ENCODE measurements at regions not wholly inside any gene's neighbourhood (a gene's known extent, or its start where the extent isn't known, plus 50 kb on each side); places are given as distances from the start of the nearest gene placed in this dataset.

DNA sequence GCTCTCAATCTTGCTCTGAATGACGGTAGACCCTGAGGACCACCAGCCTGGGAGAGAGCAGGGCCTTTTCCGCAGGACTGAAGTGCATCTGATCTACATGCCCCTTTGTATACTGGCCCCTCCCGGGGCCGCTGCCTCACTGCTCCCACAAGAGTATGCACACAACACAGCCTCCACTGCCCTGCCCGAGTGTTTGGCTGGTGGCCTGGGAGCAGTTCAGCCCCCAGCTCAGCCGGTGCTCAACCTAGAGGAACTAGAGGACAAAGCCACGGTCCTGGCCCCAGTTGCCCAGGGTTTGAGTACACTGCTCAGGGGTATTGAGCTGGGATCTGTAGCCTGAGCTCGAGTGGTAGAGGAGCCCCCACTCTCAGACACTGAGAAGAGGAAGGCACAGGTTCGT lies 118.9 kb upstream of the CAB39 start:
- H3K36me3 ChIP-seq = no peaks in the 10 kb centered on the region
- no peak for DNase-seq (ENCODE audit: low spot score)
- no peak for TF ChIP-seq CTCF (IDR thresholded peaks at IDR 0.05)

GRCh38 chr2:230594286-230594840 lies 118.3 kb upstream of the CAB39 start:
- no peak for TF ChIP-seq CTCF (IDR thresholded peaks at IDR 0.05)
- no peak overlapping the region for H3K4me3 ChIP-seq
- no peaks in the 10 kb centered on the region for H3K4me1 ChIP-seq

More for the DNA sequence above, 118.9 kb upstream of the CAB39 start:
- Histone ChIP-seq H3K27me3 (no peaks in the 10 kb centered on the region), H3K27ac (no peak overlapping the region), H3K4me1 (no peaks in the 10 kb centered on the region), H3K4me3 (no peak overlapping the region), H3K9me3 (no peaks in the 10 kb centered on the region)

GRCh38 chr2:230599853-230600252 lies 112.8 kb upstream of the CAB39 start:
- Histone ChIP-seq H3K4me1 (no peaks in the 10 kb centered on the region), H3K9me3 (no peaks in the 10 kb centered on the region), H3K27ac (no peak overlapping the region), H3K4me3 (no peak overlapping the region), H3K27me3 (no peaks in the 10 kb centered on the region), H3K36me3 (no peaks in the 10 kb centered on the region)
- no peak for DNase-seq (ENCODE audit: low spot score)
- no peak for TF ChIP-seq CTCF (IDR thresholded peaks at IDR 0.05)

More at GRCh38 chr2:230594286-230594840, 118.3 kb upstream of the CAB39 start:
- H3K27me3 ChIP-seq = no peaks in the 10 kb centered on the region
- no peaks in the 10 kb centered on the region for H3K9me3 ChIP-seq
- H3K27ac ChIP-seq = no peak overlapping the region
- H3K36me3 ChIP-seq = no peaks in the 10 kb centered on the region
- DNase-seq (ENCODE audit: low spot score) = no peak

GRCh38 chr2:230600285-230600684 lies 112.4 kb upstream of the CAB39 start:
- no peak for TF ChIP-seq CTCF (IDR thresholded peaks at IDR 0.05)
- DNase-seq (ENCODE audit: low spot score) = no peak
- H3K4me1 ChIP-seq = no peaks in the 10 kb centered on the region
- H3K4me3 ChIP-seq = no peak overlapping the region
- no peaks in the 10 kb centered on the region for H3K27me3 ChIP-seq
- no peaks in the 10 kb centered on the region for H3K9me3 ChIP-seq
- no peak overlapping the region for H3K27ac ChIP-seq
- no peaks in the 10 kb centered on the region for H3K36me3 ChIP-seq

- Histone ChIP-seq H3K36me3 (no peaks in the 10 kb centered on the region), H3K27me3 (no peaks in the 10 kb centered on the region), H3K9me3 (no peaks in the 10 kb centered on the region), H3K4me1 (no peaks in the 10 kb centered on the region), H3K4me3 (no peak overlapping the region), H3K27ac (no peak overlapping the region)
- TF ChIP-seq CTCF (IDR thresholded peaks at IDR 0.05) = no peak
- no peak for DNase-seq (ENCODE audit: low spot score)
These were observed 111.8 kb upstream of the CAB39 start for GRCh38 chr2:230600881-230601280.

DNA sequence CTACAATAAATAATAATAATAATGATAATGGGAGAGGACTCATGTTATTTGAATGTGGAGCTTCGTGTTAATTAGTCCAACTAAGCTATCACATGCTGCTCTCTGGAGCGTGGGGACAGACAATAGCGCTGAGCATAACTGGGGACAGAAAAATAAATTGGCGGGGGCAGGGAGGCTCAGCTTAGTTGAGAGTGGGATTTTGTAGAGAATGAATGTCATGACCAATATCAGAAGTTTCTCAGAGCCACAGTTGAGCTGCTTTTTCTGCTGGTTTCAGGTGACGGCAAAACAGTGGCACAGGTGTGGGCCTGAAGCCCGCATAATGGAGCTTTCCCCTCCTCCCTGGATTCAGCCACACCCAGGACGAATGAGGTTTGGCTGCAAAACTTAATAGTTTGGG lies 111.1 kb upstream of the CAB39 start:
- no peak for DNase-seq (ENCODE audit: low spot score)
- TF ChIP-seq CTCF (IDR thresholded peaks at IDR 0.05) = no peak
- Histone ChIP-seq H3K4me1 (no peaks in the 10 kb centered on the region), H3K36me3 (no peaks in the 10 kb centered on the region), H3K27me3 (no peaks in the 10 kb centered on the region), H3K4me3 (no peak overlapping the region), H3K27ac (no peak overlapping the region), H3K9me3 (no peaks in the 10 kb centered on the region)
